ENCODE measurements at regions not wholly inside any gene's neighbourhood (a gene's known extent, or its start where the extent isn't known, plus 50 kb on each side); places are given as distances from the start of the nearest gene placed in this dataset.

GRCh38 chr3:34248352-34248751, 449.9 kb downstream of the PDCD6IP start:
- Histone ChIP-seq H3K36me3 (no peaks in the 10 kb centered on the region), H3K27ac (no peak overlapping the region), H3K27me3 (ENCODE audit: insufficient read depth, low read depth, severe bottlenecking) (no peaks in the 10 kb centered on the region), H3K9me3 (ENCODE audit: severe bottlenecking) (no peaks in the 10 kb centered on the region), H3K4me3 (ENCODE audit: low read depth, low read length) (no peak overlapping the region)
- DNase-seq: no peak
- no peak for TF ChIP-seq CTCF (IDR thresholded peaks at IDR 0.05; ENCODE audit: low read depth, low read length)

- no peaks in the 10 kb centered on the region for H3K36me3 ChIP-seq
- no peak for DNase-seq
- no peaks in the 10 kb centered on the region for H3K27me3 ChIP-seq (ENCODE audit: insufficient read depth, low read depth, severe bottlenecking)
- no peak overlapping the region for H3K27ac ChIP-seq
- no peaks in the 10 kb centered on the region for H3K9me3 ChIP-seq (ENCODE audit: severe bottlenecking)
- TF ChIP-seq CTCF (IDR thresholded peaks at IDR 0.05; ENCODE audit: low read depth, low read length): no peak
- H3K4me3 ChIP-seq (ENCODE audit: low read depth, low read length): no peak overlapping the region
Measured at GRCh38 chr3:34254285-34254684, 455.9 kb downstream of the PDCD6IP start.

GRCh38 chr3:34256021-34256420, 457.6 kb downstream of the PDCD6IP start:
- Histone ChIP-seq H3K36me3 (no peaks in the 10 kb centered on the region), H3K27ac (no peak overlapping the region), H3K4me3 (ENCODE audit: low read depth, low read length) (no peak overlapping the region), H3K27me3 (ENCODE audit: insufficient read depth, low read depth, severe bottlenecking) (no peaks in the 10 kb centered on the region), H3K9me3 (ENCODE audit: severe bottlenecking) (no peaks in the 10 kb centered on the region)
- DNase-seq: no peak
- no peak for TF ChIP-seq CTCF (IDR thresholded peaks at IDR 0.05; ENCODE audit: low read depth, low read length)

- no peak overlapping the region for H3K4me3 ChIP-seq (ENCODE audit: low read depth, low read length)
- DNase-seq: no peak
- no peak for TF ChIP-seq CTCF (IDR thresholded peaks at IDR 0.05; ENCODE audit: low read depth, low read length)
- H3K27ac ChIP-seq: no peak overlapping the region
- no peaks in the 10 kb centered on the region for H3K27me3 ChIP-seq (ENCODE audit: insufficient read depth, low read depth, severe bottlenecking)
- no peaks in the 10 kb centered on the region for H3K36me3 ChIP-seq
- no peaks in the 10 kb centered on the region for H3K9me3 ChIP-seq (ENCODE audit: severe bottlenecking)
Measured at GRCh38 chr3:34256791-34257190, 458.4 kb downstream of the PDCD6IP start.

- no peaks in the 10 kb centered on the region for H3K36me3 ChIP-seq
- no peak overlapping the region for H3K27ac ChIP-seq
- no peaks in the 10 kb centered on the region for H3K27me3 ChIP-seq (ENCODE audit: insufficient read depth, low read depth, severe bottlenecking)
- no peaks in the 10 kb centered on the region for H3K9me3 ChIP-seq (ENCODE audit: severe bottlenecking)
- DNase-seq: no peak
- no peak overlapping the region for H3K4me3 ChIP-seq (ENCODE audit: low read depth, low read length)
- TF ChIP-seq CTCF (IDR thresholded peaks at IDR 0.05; ENCODE audit: low read depth, low read length): no peak
Measured at GRCh38 chr3:34258271-34258998, 460.0 kb downstream of the PDCD6IP start.

Measured in WERI-Rb-1 (cell line).